ENCODE measurements at regions not wholly inside any gene's neighbourhood (a gene's known extent, or its start where the extent isn't known, plus 50 kb on each side); places are given as distances from the start of the nearest gene placed in this dataset.

DNA sequence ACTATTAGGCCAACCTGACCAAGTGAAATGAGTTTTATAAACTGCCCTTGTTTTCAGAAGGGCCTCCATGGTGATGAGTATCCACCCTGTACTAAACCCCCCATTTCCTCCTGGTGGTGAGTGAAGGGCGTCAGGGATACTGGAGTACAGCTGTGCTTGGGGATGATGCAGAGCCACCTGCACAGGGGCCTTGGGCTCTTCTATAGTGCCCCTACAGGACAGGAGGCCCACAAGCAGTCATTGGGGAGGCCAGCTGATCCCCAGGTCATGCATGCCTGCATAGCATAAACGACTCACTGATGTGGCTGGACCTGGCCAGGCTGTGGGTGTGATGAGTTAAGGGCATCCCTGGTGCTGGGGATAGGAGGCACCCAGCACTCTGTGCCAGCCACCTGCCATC lies 114.1 kb upstream of the CELF2 start:
- H3K4me3 Mint-ChIP-seq, result no peak overlapping the region
- H3K36me3 Mint-ChIP-seq (ENCODE audit: low read depth), result no peaks in the 10 kb centered on the region
- TF ChIP-seq, protein P1, sequence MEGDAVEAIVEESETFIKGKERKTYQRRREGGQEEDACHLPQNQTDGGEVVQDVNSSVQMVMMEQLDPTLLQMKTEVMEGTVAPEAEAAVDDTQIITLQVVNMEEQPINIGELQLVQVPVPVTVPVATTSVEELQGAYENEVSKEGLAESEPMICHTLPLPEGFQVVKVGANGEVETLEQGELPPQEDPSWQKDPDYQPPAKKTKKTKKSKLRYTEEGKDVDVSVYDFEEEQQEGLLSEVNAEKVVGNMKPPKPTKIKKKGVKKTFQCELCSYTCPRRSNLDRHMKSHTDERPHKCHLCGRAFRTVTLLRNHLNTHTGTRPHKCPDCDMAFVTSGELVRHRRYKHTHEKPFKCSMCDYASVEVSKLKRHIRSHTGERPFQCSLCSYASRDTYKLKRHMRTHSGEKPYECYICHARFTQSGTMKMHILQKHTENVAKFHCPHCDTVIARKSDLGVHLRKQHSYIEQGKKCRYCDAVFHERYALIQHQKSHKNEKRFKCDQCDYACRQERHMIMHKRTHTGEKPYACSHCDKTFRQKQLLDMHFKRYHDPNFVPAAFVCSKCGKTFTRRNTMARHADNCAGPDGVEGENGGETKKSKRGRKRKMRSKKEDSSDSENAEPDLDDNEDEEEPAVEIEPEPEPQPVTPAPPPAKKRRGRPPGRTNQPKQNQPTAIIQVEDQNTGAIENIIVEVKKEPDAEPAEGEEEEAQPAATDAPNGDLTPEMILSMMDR (IDR thresholded peaks at IDR 0.05), result no peak
- H3K27me3 Mint-ChIP-seq (ENCODE audit: low read depth, poor library complexity), result peaks cover 22% of the 10 kb centered on the region
- H3K27ac Mint-ChIP-seq, result no peak overlapping the region
- DNase-seq, result no peak
- H3K9me3 Mint-ChIP-seq, result no peaks in the 10 kb centered on the region
- H3K4me1 Mint-ChIP-seq, result no peaks in the 10 kb centered on the region

- peaks cover 6% of the 10 kb centered on the region for H3K27me3 Mint-ChIP-seq (ENCODE audit: low read depth, poor library complexity)
- no peak overlapping the region for H3K4me3 Mint-ChIP-seq
- H3K4me1 Mint-ChIP-seq, result peaks cover 39% of the 10 kb centered on the region
- H3K36me3 Mint-ChIP-seq (ENCODE audit: low read depth), result no peaks in the 10 kb centered on the region
- H3K9me3 Mint-ChIP-seq, result no peaks in the 10 kb centered on the region
- H3K27ac Mint-ChIP-seq, result no peak overlapping the region
- DNase-seq, result no peak
- TF ChIP-seq, protein P1 (IDR thresholded peaks at IDR 0.05), result no peak
Measured at GRCh38 chr10:10910634-10911033, 107.0 kb upstream of the CELF2 start.

- TF ChIP-seq, protein P1 (IDR thresholded peaks at IDR 0.05), result no peak
- Mint-ChIP-seq H3K4me1 (peaks cover 39% of the 10 kb centered on the region), H3K27ac (peak overlapping the region; percentile 88), H3K4me3 (no peak overlapping the region), H3K9me3 (no peaks in the 10 kb centered on the region), H3K36me3 (ENCODE audit: low read depth) (no peaks in the 10 kb centered on the region), H3K27me3 (ENCODE audit: low read depth, poor library complexity) (peaks cover 6% of the 10 kb centered on the region)
- DNase-seq, result no peak
Measured at GRCh38 chr10:10911035-10911434, 106.6 kb upstream of the CELF2 start.

GRCh38 chr10:10911471-10911921 lies 106.2 kb upstream of the CELF2 start:
- H3K36me3 Mint-ChIP-seq (ENCODE audit: low read depth), result no peaks in the 10 kb centered on the region
- peak overlapping the region; percentile 48 for H3K4me3 Mint-ChIP-seq
- peak overlapping the region; percentile 88 for H3K27ac Mint-ChIP-seq

DNA sequence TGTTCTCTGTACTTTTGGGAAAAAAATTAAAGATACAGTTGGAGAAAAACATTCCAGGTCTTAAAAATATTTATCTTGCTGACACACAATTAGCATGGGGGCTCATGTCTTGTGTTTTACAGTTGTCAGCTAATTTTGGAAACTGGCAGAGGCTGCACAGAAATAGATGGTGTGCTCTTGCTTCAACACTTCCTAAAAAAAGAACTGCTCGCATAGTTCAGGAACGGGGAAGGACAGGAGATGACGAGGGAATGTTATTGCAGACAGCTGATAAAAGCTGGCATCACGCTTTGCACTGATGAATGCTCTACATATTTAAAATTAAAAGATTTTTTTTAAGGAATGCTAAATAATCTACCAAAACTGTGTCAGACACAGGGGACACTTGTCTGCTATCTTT lies 103.5 kb upstream of the CELF2 start:
- no peak for DNase-seq
- Mint-ChIP-seq H3K27ac (no peak overlapping the region), H3K36me3 (ENCODE audit: low read depth) (no peaks in the 10 kb centered on the region), H3K27me3 (ENCODE audit: low read depth, poor library complexity) (peaks cover 7% of the 10 kb centered on the region), H3K4me3 (no peak overlapping the region), H3K4me1 (peaks cover 39% of the 10 kb centered on the region), H3K9me3 (no peaks in the 10 kb centered on the region)
- TF ChIP-seq, protein P1 (IDR thresholded peaks at IDR 0.05), result no peak

More at GRCh38 chr10:10911471-10911921, 106.2 kb upstream of the CELF2 start:
- DNase-seq, result peak; percentile 66
- H3K9me3 Mint-ChIP-seq, result no peaks in the 10 kb centered on the region
- H3K27me3 Mint-ChIP-seq (ENCODE audit: low read depth, poor library complexity), result peaks cover 6% of the 10 kb centered on the region
- TF ChIP-seq, protein P1 (IDR thresholded peaks at IDR 0.05), result no peak
- H3K4me1 Mint-ChIP-seq, result peaks cover 39% of the 10 kb centered on the region

DNA sequence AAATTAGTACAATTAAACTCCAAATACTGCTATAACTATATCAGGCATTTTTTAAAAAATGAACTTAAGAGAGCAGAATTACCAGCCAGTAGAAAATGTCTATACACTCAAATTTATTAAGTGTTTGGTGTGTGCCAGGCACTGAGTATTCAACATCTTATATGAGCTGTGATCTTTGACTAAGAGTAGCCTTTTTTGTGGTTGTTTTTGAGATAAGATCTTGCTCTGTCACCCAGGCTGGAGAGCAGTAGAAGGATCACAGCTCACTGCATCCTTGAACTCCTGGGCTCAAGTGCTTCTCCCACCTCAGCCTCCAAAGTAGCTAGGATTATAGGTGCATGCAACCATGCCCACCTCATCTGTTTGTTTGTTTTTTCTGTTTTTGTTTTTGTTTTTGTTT lies 102.5 kb upstream of the CELF2 start:
- Mint-ChIP-seq H3K27ac (no peak overlapping the region), H3K4me1 (peaks cover 39% of the 10 kb centered on the region)
- TF ChIP-seq, protein P1 (IDR thresholded peaks at IDR 0.05), result no peak

More for the DNA sequence above, 102.5 kb upstream of the CELF2 start:
- Mint-ChIP-seq H3K36me3 (ENCODE audit: low read depth) (no peaks in the 10 kb centered on the region), H3K9me3 (no peaks in the 10 kb centered on the region), H3K4me3 (no peak overlapping the region), H3K27me3 (ENCODE audit: low read depth, poor library complexity) (peaks cover 8% of the 10 kb centered on the region)
- DNase-seq, result no peak

Measured in nephron progenitor cell (in vitro differentiated cells).